Gastroesophageal sphincter (tissue), 3 donors: ENCODE measurements at regions not wholly inside any gene's neighbourhood (a gene's known extent, or its start where the extent isn't known, plus 50 kb on each side); places are given as distances from the start of the nearest gene placed in this dataset.

Experiments used
- POLR2A ChIP-seq, 2 donors: fragments of 450-650 bp; IDR thresholded peaks; one replicate each; pipeline ENCODE4 v1.6.1; 2017; ENCODE audit warnings: antibody characterized with exemption in 2 of 2, mild to moderate bottlenecking in 2 of 2, moderate library complexity in 1 of 2
- POLR2AphosphoS5 ChIP-seq: sonication (generic); formaldehyde crosslinking; IDR thresholded peaks from one replicate; pipeline ENCODE4 v1.6.1; 2017; ENCODE audit warnings: antibody characterized with exemption
- TF ChIP-seq, protein P1 (sequence below), 4 experiments: fragments of 200-600 bp in 2 of 4; fragments of 450-650 bp in 2 of 4; sonication (generic) in 1 of 4; IDR thresholded peaks; one replicate each; pipeline ENCODE4 v1.5.1; 2017 to 2019; ENCODE audit warnings: antibody characterized with exemption in 4 of 4, mild to moderate bottlenecking in 2 of 4, moderate library complexity in 2 of 4

DNA sequence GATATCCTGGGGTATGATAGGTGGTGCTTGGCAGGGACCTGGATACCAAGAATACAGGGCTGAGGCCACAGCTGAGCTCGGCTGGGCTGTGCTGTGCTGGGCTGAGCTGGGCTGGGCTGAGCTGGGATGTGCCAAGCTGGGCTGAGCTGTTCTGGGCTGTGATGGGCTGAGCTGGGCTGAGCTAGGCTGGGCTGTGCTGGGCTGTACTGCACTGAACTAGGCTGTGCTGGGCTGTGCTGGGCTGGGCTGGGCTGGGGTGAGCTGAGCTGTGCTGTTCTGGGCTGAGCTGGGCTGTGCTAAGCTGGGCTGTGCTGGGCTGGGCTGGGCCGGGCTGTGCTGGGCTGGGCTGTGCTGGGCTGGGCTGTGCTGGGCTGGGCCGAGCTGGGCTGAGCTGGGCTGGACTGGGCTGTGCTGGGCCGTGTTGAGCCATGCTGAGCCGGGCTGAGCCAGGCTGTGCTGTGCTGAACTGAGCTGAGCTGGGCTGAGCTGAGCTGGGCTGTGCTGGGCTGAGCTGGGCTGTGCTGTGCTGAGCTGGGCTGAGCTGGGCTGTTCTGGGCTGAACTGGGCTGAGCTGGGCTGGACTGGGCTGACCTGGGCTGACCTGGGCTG lies 94.7 kb upstream of the ACTRT2 start:
- TF ChIP-seq, protein P1, sequence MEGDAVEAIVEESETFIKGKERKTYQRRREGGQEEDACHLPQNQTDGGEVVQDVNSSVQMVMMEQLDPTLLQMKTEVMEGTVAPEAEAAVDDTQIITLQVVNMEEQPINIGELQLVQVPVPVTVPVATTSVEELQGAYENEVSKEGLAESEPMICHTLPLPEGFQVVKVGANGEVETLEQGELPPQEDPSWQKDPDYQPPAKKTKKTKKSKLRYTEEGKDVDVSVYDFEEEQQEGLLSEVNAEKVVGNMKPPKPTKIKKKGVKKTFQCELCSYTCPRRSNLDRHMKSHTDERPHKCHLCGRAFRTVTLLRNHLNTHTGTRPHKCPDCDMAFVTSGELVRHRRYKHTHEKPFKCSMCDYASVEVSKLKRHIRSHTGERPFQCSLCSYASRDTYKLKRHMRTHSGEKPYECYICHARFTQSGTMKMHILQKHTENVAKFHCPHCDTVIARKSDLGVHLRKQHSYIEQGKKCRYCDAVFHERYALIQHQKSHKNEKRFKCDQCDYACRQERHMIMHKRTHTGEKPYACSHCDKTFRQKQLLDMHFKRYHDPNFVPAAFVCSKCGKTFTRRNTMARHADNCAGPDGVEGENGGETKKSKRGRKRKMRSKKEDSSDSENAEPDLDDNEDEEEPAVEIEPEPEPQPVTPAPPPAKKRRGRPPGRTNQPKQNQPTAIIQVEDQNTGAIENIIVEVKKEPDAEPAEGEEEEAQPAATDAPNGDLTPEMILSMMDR (IDR thresholded peaks at IDR 0.05): no peak
- no peak for TF ChIP-seq POLR2AphosphoS5
- no peak for TF ChIP-seq POLR2A (IDR thresholded peaks at IDR 0.05)
